HEK293 (cell line): ENCODE measurements at regions not wholly inside any gene's neighbourhood (a gene's known extent, or its start where the extent isn't known, plus 50 kb on each side); places are given as distances from the start of the nearest gene placed in this dataset.

Source experiments
- KLF17 ChIP-seq: fragments of 450-650 bp; formaldehyde crosslinking; IDR thresholded peaks from 2 replicates; pipeline ENCODE4 v1.5.1; 2016; ENCODE audit warnings: missing biosample characterization, missing genetic modification characterization
- PATZ1 ChIP-seq: fragments of 450-650 bp; formaldehyde crosslinking; IDR thresholded peaks from 2 replicates; pipeline ENCODE4 v1.5.1; 2016; ENCODE audit warnings: missing biosample characterization, missing genetic modification characterization
- ZNF175 ChIP-seq: fragments of 450-650 bp; formaldehyde crosslinking; IDR thresholded peaks from 2 replicates; pipeline ENCODE4 v1.5.1; 2016; ENCODE audit warnings: missing biosample characterization, missing genetic modification characterization
- ZNF19 ChIP-seq: fragments of 450-650 bp; formaldehyde crosslinking; IDR thresholded peaks from 2 replicates; pipeline ENCODE4; 2016; ENCODE audit warnings: missing biosample characterization, missing genetic modification characterization, low read depth
- ZNF37A ChIP-seq: fragments of 450-650 bp; IDR thresholded peaks from 2 replicates; pipeline ENCODE4 v1.5.1; 2018; ENCODE audit warnings: missing biosample characterization, missing genetic modification characterization
- ZNF549 ChIP-seq: fragments of 450-650 bp; IDR thresholded peaks from 2 replicates; pipeline ENCODE4 v1.5.1; 2018; ENCODE audit warnings: missing biosample characterization, missing genetic modification characterization, mild to moderate bottlenecking, inconsistent platforms, moderate library complexity
- ZNF670 ChIP-seq: fragments of 450-650 bp; formaldehyde crosslinking; IDR thresholded peaks from 2 replicates; pipeline ENCODE4 v1.5.1; 2016; ENCODE audit warnings: missing biosample characterization, missing genetic modification characterization, low read depth
- TF ChIP-seq, protein P1 (sequence below): fragments of 450-650 bp; formaldehyde crosslinking; IDR thresholded peaks from 2 replicates; pipeline ENCODE4 v1.5.1; 2016; ENCODE audit warnings: missing biosample characterization, missing genetic modification characterization
- TF ChIP-seq, protein P2 (sequence below): fragments of 450-650 bp; formaldehyde crosslinking; IDR thresholded peaks from 2 replicates; pipeline ENCODE4 v1.5.1; 2016; ENCODE audit warnings: missing biosample characterization, missing genetic modification characterization
- TF ChIP-seq, protein P3 (sequence below): fragments of 450-650 bp; formaldehyde crosslinking; IDR thresholded peaks from 2 replicates; pipeline ENCODE4 v1.5.1; 2016; ENCODE audit warnings: missing biosample characterization, missing genetic modification characterization

GRCh38 chr1:5227114-5227513 lies 572.7 kb downstream of the AJAP1 start:
- TF ChIP-seq, protein P1, sequence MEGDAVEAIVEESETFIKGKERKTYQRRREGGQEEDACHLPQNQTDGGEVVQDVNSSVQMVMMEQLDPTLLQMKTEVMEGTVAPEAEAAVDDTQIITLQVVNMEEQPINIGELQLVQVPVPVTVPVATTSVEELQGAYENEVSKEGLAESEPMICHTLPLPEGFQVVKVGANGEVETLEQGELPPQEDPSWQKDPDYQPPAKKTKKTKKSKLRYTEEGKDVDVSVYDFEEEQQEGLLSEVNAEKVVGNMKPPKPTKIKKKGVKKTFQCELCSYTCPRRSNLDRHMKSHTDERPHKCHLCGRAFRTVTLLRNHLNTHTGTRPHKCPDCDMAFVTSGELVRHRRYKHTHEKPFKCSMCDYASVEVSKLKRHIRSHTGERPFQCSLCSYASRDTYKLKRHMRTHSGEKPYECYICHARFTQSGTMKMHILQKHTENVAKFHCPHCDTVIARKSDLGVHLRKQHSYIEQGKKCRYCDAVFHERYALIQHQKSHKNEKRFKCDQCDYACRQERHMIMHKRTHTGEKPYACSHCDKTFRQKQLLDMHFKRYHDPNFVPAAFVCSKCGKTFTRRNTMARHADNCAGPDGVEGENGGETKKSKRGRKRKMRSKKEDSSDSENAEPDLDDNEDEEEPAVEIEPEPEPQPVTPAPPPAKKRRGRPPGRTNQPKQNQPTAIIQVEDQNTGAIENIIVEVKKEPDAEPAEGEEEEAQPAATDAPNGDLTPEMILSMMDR: no peak
- TF ChIP-seq ZNF37A (tag by site-specific recombination) (no peak), PATZ1 (no peak), ZNF549 (tag by site-specific recombination) (no peak), ZNF670 (tag by site-specific recombination) (no peak), KLF17 (tag by site-specific recombination) (no peak), ZNF19 (no peak), ZNF175 (no peak)
- TF ChIP-seq, protein P2, sequence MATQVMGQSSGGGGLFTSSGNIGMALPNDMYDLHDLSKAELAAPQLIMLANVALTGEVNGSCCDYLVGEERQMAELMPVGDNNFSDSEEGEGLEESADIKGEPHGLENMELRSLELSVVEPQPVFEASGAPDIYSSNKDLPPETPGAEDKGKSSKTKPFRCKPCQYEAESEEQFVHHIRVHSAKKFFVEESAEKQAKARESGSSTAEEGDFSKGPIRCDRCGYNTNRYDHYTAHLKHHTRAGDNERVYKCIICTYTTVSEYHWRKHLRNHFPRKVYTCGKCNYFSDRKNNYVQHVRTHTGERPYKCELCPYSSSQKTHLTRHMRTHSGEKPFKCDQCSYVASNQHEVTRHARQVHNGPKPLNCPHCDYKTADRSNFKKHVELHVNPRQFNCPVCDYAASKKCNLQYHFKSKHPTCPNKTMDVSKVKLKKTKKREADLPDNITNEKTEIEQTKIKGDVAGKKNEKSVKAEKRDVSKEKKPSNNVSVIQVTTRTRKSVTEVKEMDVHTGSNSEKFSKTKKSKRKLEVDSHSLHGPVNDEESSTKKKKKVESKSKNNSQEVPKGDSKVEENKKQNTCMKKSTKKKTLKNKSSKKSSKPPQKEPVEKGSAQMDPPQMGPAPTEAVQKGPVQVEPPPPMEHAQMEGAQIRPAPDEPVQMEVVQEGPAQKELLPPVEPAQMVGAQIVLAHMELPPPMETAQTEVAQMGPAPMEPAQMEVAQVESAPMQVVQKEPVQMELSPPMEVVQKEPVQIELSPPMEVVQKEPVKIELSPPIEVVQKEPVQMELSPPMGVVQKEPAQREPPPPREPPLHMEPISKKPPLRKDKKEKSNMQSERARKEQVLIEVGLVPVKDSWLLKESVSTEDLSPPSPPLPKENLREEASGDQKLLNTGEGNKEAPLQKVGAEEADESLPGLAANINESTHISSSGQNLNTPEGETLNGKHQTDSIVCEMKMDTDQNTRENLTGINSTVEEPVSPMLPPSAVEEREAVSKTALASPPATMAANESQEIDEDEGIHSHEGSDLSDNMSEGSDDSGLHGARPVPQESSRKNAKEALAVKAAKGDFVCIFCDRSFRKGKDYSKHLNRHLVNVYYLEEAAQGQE (tag by site-specific recombination): no peak
- TF ChIP-seq, protein P3, sequence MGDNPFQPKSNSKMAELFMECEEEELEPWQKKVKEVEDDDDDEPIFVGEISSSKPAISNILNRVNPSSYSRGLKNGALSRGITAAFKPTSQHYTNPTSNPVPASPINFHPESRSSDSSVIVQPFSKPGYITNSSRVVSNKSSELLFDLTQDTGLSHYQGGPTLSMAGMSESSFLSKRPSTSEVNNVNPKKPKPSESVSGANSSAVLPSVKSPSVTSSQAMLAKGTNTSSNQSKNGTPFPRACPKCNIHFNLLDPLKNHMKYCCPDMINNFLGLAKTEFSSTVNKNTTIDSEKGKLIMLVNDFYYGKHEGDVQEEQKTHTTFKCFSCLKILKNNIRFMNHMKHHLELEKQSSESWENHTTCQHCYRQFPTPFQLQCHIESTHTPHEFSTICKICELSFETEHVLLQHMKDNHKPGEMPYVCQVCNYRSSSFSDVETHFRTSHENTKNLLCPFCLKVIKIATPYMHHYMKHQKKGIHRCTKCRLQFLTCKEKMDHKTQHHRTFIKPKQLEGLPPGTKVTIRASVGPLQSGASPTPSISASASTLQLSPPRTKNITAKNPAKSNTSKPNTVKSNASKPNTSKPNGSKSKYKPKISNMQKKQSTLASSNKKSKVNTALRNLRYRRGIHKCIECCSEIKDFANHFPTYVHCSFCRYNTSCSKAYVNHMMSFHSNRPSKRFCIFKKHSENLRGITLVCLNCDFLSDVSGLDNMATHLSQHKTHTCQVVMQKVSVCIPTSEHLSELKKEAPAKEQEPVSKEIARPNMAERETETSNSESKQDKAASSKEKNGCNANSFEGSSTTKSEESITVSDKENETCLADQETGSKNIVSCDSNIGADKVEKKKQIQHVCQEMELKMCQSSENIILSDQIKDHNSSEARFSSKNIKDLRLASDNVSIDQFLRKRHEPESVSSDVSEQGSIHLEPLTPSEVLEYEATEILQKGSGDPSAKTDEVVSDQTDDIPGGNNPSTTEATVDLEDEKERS (tag by site-specific recombination): no peak
